GM03348 (cell line): ENCODE measurements at regions not wholly inside any gene's neighbourhood (a gene's known extent, or its start where the extent isn't known, plus 50 kb on each side); places are given as distances from the start of the nearest gene placed in this dataset.

Source experiments
- DNase-seq: peaks from one replicate; pipeline ENCODE4 v3.0.0; 2012; ENCODE audit warnings: low spot score

GRCh38 chr2:219692521-219692920, 65.1 kb downstream of the SLC4A3 start:
- no peak for DNase-seq

- DNase-seq = no peak
These were observed 67.8 kb downstream of the SLC4A3 start for GRCh38 chr2:219695145-219695709.

GRCh38 chr2:219697811-219698747, 70.6 kb downstream of the SLC4A3 start:
- no peak for DNase-seq

GRCh38 chr2:219698748-219699439, 71.5 kb downstream of the SLC4A3 start:
- no peak for DNase-seq

GRCh38 chr2:219699440-219699821, 72.0 kb downstream of the SLC4A3 start:
- no peak for DNase-seq

- DNase-seq = peak; percentile 26
These were observed 74.6 kb downstream of the SLC4A3 start for GRCh38 chr2:219701847-219702634.

- DNase-seq = peak; percentile 21
These were observed 75.5 kb downstream of the SLC4A3 start for GRCh38 chr2:219702796-219703545.

- no peak for DNase-seq
These were observed 77.4 kb downstream of the SLC4A3 start for GRCh38 chr2:219704878-219705277.

GRCh38 chr2:219706823-219707281, 79.4 kb downstream of the SLC4A3 start:
- DNase-seq = no peak

GRCh38 chr2:219707496-219708285, 80.3 kb downstream of the SLC4A3 start:
- DNase-seq = no peak

- no peak for DNase-seq
These were observed 81.9 kb downstream of the SLC4A3 start for GRCh38 chr2:219709331-219709761.

- peak; percentile 31 for DNase-seq
These were observed 85.7 kb downstream of the SLC4A3 start for GRCh38 chr2:219713110-219713509.

- no peak for DNase-seq
These were observed 87.4 kb downstream of the SLC4A3 start for GRCh38 chr2:219714681-219715400.

GRCh38 chr2:219718066-219718465, 90.6 kb downstream of the SLC4A3 start:
- DNase-seq = no peak

GRCh38 chr2:219719521-219719920, 92.1 kb downstream of the SLC4A3 start:
- DNase-seq = no peak

- no peak for DNase-seq
These were observed 93.5 kb downstream of the SLC4A3 start for GRCh38 chr2:219720956-219721355.

GRCh38 chr2:219722276-219722879, 94.9 kb downstream of the SLC4A3 start:
- DNase-seq = no peak

GRCh38 chr2:219723311-219723710, 95.9 kb downstream of the SLC4A3 start:
- no peak for DNase-seq

GRCh38 chr2:219724628-219725027, 97.2 kb downstream of the SLC4A3 start:
- peak; percentile 36 for DNase-seq
